IMR-90 (cell line): ENCODE measurements at regions not wholly inside any gene's neighbourhood (a gene's known extent, or its start where the extent isn't known, plus 50 kb on each side); places are given as distances from the start of the nearest gene placed in this dataset.

Source experiments
- ATAC-seq: fragments of 200-7000 bp; cut with Tn5 transposase; 2 replicates; pipeline ENCODE4 v1.9.1; 2020; ENCODE audit warnings: low read depth, mild to moderate bottlenecking, moderate library complexity
- BruUV-seq: library from RNA; stranded (reverse); fragments of 400-500 nt; replicated peaks from 2 replicates; lab custom pipeline; 2021; lab: Mats Ljungman, UMichigan
- CTCF ChIA-PET: fragments of 300-600 bp; formaldehyde crosslinking; extraction: SDS; loops from one replicate; lab custom pipeline; 2021; ENCODE audit warnings: antibody characterized with exemption; lab: Yijun Ruan, JAX
- POLR2A ChIA-PET: fragments of 300-600 bp; sonication (Branson Sonifier 250); formaldehyde crosslinking; loops from one replicate; lab custom pipeline; 2022; ENCODE audit warnings: antibody characterized with exemption; ENCODE audit not compliant: unreplicated experiment; lab: Charles Lee
- DNase-seq: peaks from one replicate; pipeline ENCODE4 v3.0.0; 2013
- H2AFZ ChIP-seq: replicated peaks from 2 replicates; pipeline ENCODE3; 2013; ENCODE audit warnings: low read length, mild to moderate bottlenecking; ENCODE audit not compliant: poor library complexity
- H2AK5ac ChIP-seq: 2 replicates; pipeline ENCODE4 v1.6.1; 2013; ENCODE audit warnings: low read depth, low read length, inconsistent platforms
- H2AK9ac ChIP-seq: replicated peaks from 2 replicates; pipeline ENCODE3; 2013; ENCODE audit warnings: mild to moderate bottlenecking, low read depth, low read length, moderate library complexity; ENCODE audit not compliant: poor library complexity
- H2BK120ac ChIP-seq: 2 replicates; pipeline ENCODE4 v1.6.1; 2013; ENCODE audit warnings: low read depth, low read length, inconsistent platforms
- H2BK15ac ChIP-seq: 3 replicates; pipeline ENCODE4 v1.6.1; 2013; ENCODE audit warnings: low read depth, low read length, inconsistent platforms
- H2BK20ac ChIP-seq: 2 replicates; pipeline ENCODE4 v1.6.1; 2013; ENCODE audit warnings: low read depth, mild to moderate bottlenecking, inconsistent platforms, low read length, moderate library complexity
- H2BK5ac ChIP-seq: 2 replicates; pipeline ENCODE4 v1.6.1; 2013; ENCODE audit warnings: mild to moderate bottlenecking, low read depth, low read length, inconsistent platforms; ENCODE audit not compliant: poor library complexity, severe bottlenecking
- H3K14ac ChIP-seq: replicated peaks from 2 replicates; pipeline ENCODE4 v1.6.1; 2013; ENCODE audit warnings: low read depth, low read length, inconsistent platforms
- H3K18ac ChIP-seq: 2 replicates; pipeline ENCODE4 v1.6.1; 2013; ENCODE audit warnings: low read depth, low read length, control low read depth
- H3K23ac ChIP-seq: 2 replicates; pipeline ENCODE4 v1.6.1; 2013; ENCODE audit warnings: low read depth, low read length, inconsistent platforms
- H3K27ac ChIP-seq: 2 replicates; pipeline ENCODE4 v1.5.1; 2013; ENCODE audit warnings: mild to moderate bottlenecking, control low read depth, low read length; ENCODE audit not compliant: insufficient read depth
- H3K27me3 ChIP-seq: 2 replicates; pipeline ENCODE4 v1.6.1; 2013; ENCODE audit warnings: low read length; ENCODE audit not compliant: control insufficient read depth, insufficient read depth
- H3K36me3 ChIP-seq: 2 replicates; pipeline ENCODE4 v1.6.1; 2013; ENCODE audit warnings: low read length, mixed read lengths; ENCODE audit not compliant: control insufficient read depth, insufficient read depth
- H3K4ac ChIP-seq: 2 replicates; pipeline ENCODE4 v1.6.1; 2013; ENCODE audit warnings: low read depth, low read length, inconsistent platforms
- H3K4me1 ChIP-seq: 2 replicates; pipeline ENCODE4 v1.6.1; 2013; ENCODE audit warnings: low read length, mixed read lengths; ENCODE audit not compliant: control insufficient read depth, insufficient read depth
- H3K4me2 ChIP-seq: 2 replicates; pipeline ENCODE4 v1.6.1; 2013; ENCODE audit warnings: low read depth, mild to moderate bottlenecking, control low read depth, low read length, moderate library complexity
- H3K4me3 ChIP-seq: 2 replicates; pipeline ENCODE4 v1.5.1; 2013; ENCODE audit warnings: low read depth, mild to moderate bottlenecking, control low read depth, low read length, moderate library complexity; ENCODE audit not compliant: insufficient read depth
- H3K56ac ChIP-seq: 2 replicates; pipeline ENCODE4 v1.6.1; 2013; ENCODE audit warnings: low read length, inconsistent platforms; ENCODE audit not compliant: insufficient read depth; ENCODE audit errors: extremely low read depth
- H3K79me1 ChIP-seq, 2 experiments: 2 replicates each; pipeline ENCODE4 v1.6.1; 2013; ENCODE audit warnings: low read length in 2 of 2, inconsistent platforms in 1 of 2, low read depth in 1 of 2
- H3K9ac ChIP-seq: 2 replicates; pipeline ENCODE4 v1.6.1; 2013; ENCODE audit warnings: low read depth, low read length, control low read depth
- H3K9me1 ChIP-seq: 2 replicates; pipeline ENCODE4 v1.6.1; 2013; ENCODE audit warnings: low read length, inconsistent platforms; ENCODE audit not compliant: insufficient read depth
- H3K9me3 ChIP-seq: 2 replicates; pipeline ENCODE4 v1.6.1; 2013; ENCODE audit warnings: low read length; ENCODE audit not compliant: control insufficient read depth, insufficient read depth
- H4K20me1 ChIP-seq: 2 replicates; pipeline ENCODE4 v1.6.1; 2013; ENCODE audit warnings: low read length, inconsistent platforms; ENCODE audit not compliant: insufficient read depth
- H4K5ac ChIP-seq: 2 replicates; pipeline ENCODE4 v1.6.1; 2013; ENCODE audit warnings: mild to moderate bottlenecking, low read depth, low read length, control low read depth
- H4K8ac ChIP-seq, 2 experiments: 2 replicates each; pipeline ENCODE4 v1.6.1; 2013; ENCODE audit warnings: low read depth in 2 of 2, low read length in 2 of 2, control low read depth in 1 of 2, inconsistent platforms in 1 of 2
- H4K91ac ChIP-seq: 2 replicates; pipeline ENCODE4 v1.6.1; 2013; ENCODE audit warnings: low read depth, low read length, inconsistent platforms; ENCODE audit not compliant: insufficient read depth
- CEBPB ChIP-seq: IDR thresholded peaks from 2 replicates; pipeline ENCODE4 v1.6.1; 2012; ENCODE audit warnings: low read depth, low read length, improper control_type of control experiment
- CHD1 ChIP-seq: IDR thresholded peaks from 2 replicates; pipeline ENCODE4 v1.6.1; 2012; ENCODE audit warnings: low read depth, low read length, improper control_type of control experiment
- FOS ChIP-seq: fragments of 150-350 bp; IDR thresholded peaks from 2 replicates; pipeline ENCODE4 v1.6.1; 2016; ENCODE audit warnings: low read depth, low read length
- MAZ ChIP-seq: IDR thresholded peaks from 2 replicates; pipeline ENCODE4 v1.6.1; 2012; ENCODE audit warnings: low read depth, mild to moderate bottlenecking, low read length, improper control_type of control experiment, moderate library complexity, borderline replicate concordance
- NFE2L2 ChIP-seq: fragments of 150-350 bp; IDR thresholded peaks from 2 replicates; pipeline ENCODE4 v1.6.1; 2016; ENCODE audit warnings: low read depth, mild to moderate bottlenecking, low read length
- RAD21 ChIP-seq: IDR thresholded peaks from 2 replicates; pipeline ENCODE4 v1.6.1; 2012; ENCODE audit warnings: low read length, improper control_type of control experiment
- SMC3 ChIP-seq: fragments of 150-350 bp; IDR thresholded peaks from 2 replicates; pipeline ENCODE4 v1.6.1; 2016; ENCODE audit warnings: low read depth, mild to moderate bottlenecking, antibody characterized with exemption, low read length, moderate library complexity
- USF2 ChIP-seq: fragments of 150-350 bp; IDR thresholded peaks from 2 replicates; pipeline ENCODE4 v1.6.1; 2017; ENCODE audit warnings: mild to moderate bottlenecking, antibody characterized with exemption, low read length, low read depth
- WGBS, 2 experiments: methylation state at CpG; one replicate each; pipeline versions ENCODE4 v1.1.5 to v1.1.7; 2013; ENCODE audit warnings: missing lambda C conversion rate in 2 of 2; ENCODE audit not compliant: insufficient read length in 1 of 2; ENCODE audit errors: extremely low coverage in 2 of 2; 5-methylcytosine and 5-hydroxymethylcytosine counted together
- dilution Hi-C: fragments of 300-500 bp; cut with HindIII; formaldehyde crosslinking; loops from one replicate; pipeline ENCODE4 v1.14.3; 2018; ENCODE audit warnings: low sequenced_read_pairs; ENCODE audit not compliant: unreplicated experiment
- in situ Hi-C: fragments of 300-500 bp; cut with MboI; formaldehyde crosslinking; loops from 3 replicates; pipeline ENCODE4 v1.14.3; 2019; ENCODE audit warnings: low sequenced_read_pairs, inconsistent platforms, mixed read lengths
- intact Hi-C: fragments of 100-400 bp; cut with micrococcal nuclease; formaldehyde crosslinking; loops from 2 replicates; pipeline ENCODE4 v1.10.0; 2022

GRCh38 chr3:67981077-67981476 is 326.7 kb upstream of the SUCLG2 start:
- no peak overlapping the region for H4K5ac ChIP-seq
- WGBS, 2 experiments: no CpG with 5 or more reads among the region's 3 CpGs
- dilution Hi-C loops (no loop called here), intact Hi-C loops (no loop called here), in situ Hi-C loops (no loop called here)
- H4K8ac ChIP-seq: no peak overlapping the region
- no peaks in the 10 kb centered on the region for H3K4me1 ChIP-seq
- no peak overlapping the region for H4K91ac ChIP-seq
- no peak overlapping the region for H2BK20ac ChIP-seq
- H3K56ac ChIP-seq: no peak overlapping the region
- no peak overlapping the region for H3K4me3 ChIP-seq
- no peak overlapping the region for H3K23ac ChIP-seq
- H2BK120ac ChIP-seq: no peak overlapping the region
- H2AK9ac ChIP-seq: no peak overlapping the region
- H4K20me1 ChIP-seq: no peaks in the 10 kb centered on the region
- H2AK5ac ChIP-seq: no peak overlapping the region
- no peak overlapping the region for H2BK5ac ChIP-seq
- ATAC-seq (no peak), DNase-seq (no peak)
- no peak overlapping the region for H3K14ac ChIP-seq
- H3K27ac ChIP-seq: no peak overlapping the region
- POLR2A ChIA-PET: no interaction called here
- no peaks in the 10 kb centered on the region for H3K79me1 ChIP-seq
- H3K4me2 ChIP-seq: no peak overlapping the region
- no peaks in the 10 kb centered on the region for H3K9me3 ChIP-seq
- H2AFZ ChIP-seq: no peak overlapping the region
- H3K36me3 ChIP-seq: no peaks in the 10 kb centered on the region
- CTCF ChIA-PET: no interaction called here
- no TSS peak for BruUV-seq
- no peaks in the 10 kb centered on the region for H3K27me3 ChIP-seq
- H2BK15ac ChIP-seq: no peak overlapping the region
- H3K9ac ChIP-seq: no peak overlapping the region
- no peak overlapping the region for H3K4ac ChIP-seq
- H3K9me1 ChIP-seq: no peaks in the 10 kb centered on the region
- no peak overlapping the region for H3K18ac ChIP-seq
- no peak for TF ChIP-seq NFE2L2
- TF ChIP-seq MAZ: no peak
- no peak for TF ChIP-seq CHD1
- no peak for TF ChIP-seq RAD21
- TF ChIP-seq USF2: no peak
- TF ChIP-seq CEBPB: no peak
- no peak for TF ChIP-seq SMC3
- no peak for TF ChIP-seq FOS
